Fibroblast of pulmonary artery (primary cell): ENCODE measurements at regions not wholly inside any gene's neighbourhood (a gene's known extent, or its start where the extent isn't known, plus 50 kb on each side); places are given as distances from the start of the nearest gene placed in this dataset.
"Not testable (repeated sequence)": the region's sequence is repeated elsewhere in the genome, so short reads cannot be mapped to it uniquely, and the experiment has no call there.

Experiments
- DNase-seq: peaks from one replicate; pipeline ENCODE4 v3.0.0-alpha.2; 2010; ENCODE audit warnings: low read depth
- H3K4me3 ChIP-seq: replicated peaks from 2 replicates; pipeline ENCODE4 v1.5.1; 2011; ENCODE audit warnings: low read depth, mild to moderate bottlenecking, control low read depth, low read length, moderate library complexity
- TF ChIP-seq, protein P1 (sequence below): IDR thresholded peaks from 2 replicates; pipeline ENCODE4 v1.5.1; 2011; ENCODE audit warnings: mild to moderate bottlenecking, control low read depth, low read length, inconsistent platforms; ENCODE audit errors: missing control alignments

DNA sequence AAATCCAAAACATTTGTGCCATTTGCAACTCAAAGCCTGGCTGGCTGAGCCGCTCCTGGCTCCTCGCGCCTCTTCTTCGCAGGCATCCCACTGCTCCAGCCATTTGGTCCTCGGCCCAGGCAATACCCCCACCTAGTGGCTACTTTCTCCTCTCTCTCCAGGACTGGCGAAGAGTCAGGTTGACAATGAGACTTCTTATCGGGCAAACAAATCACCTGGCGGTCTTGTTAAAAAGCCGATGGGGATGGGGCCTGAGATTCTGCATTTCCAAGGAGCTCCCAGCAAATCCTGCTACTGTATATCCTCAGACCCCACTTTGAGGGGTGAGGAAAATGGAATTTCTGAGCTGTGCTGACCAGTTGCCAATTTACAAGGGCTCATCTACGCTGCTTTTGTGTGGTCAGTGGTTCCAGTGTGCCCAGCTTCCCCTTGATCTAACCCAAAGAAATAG, 89.0 kb downstream of the ISX start:
- no peak overlapping the region for H3K4me3 ChIP-seq
- TF ChIP-seq, protein P1, sequence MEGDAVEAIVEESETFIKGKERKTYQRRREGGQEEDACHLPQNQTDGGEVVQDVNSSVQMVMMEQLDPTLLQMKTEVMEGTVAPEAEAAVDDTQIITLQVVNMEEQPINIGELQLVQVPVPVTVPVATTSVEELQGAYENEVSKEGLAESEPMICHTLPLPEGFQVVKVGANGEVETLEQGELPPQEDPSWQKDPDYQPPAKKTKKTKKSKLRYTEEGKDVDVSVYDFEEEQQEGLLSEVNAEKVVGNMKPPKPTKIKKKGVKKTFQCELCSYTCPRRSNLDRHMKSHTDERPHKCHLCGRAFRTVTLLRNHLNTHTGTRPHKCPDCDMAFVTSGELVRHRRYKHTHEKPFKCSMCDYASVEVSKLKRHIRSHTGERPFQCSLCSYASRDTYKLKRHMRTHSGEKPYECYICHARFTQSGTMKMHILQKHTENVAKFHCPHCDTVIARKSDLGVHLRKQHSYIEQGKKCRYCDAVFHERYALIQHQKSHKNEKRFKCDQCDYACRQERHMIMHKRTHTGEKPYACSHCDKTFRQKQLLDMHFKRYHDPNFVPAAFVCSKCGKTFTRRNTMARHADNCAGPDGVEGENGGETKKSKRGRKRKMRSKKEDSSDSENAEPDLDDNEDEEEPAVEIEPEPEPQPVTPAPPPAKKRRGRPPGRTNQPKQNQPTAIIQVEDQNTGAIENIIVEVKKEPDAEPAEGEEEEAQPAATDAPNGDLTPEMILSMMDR = peak; percentile 88
- DNase-seq = peak; percentile 53

DNA sequence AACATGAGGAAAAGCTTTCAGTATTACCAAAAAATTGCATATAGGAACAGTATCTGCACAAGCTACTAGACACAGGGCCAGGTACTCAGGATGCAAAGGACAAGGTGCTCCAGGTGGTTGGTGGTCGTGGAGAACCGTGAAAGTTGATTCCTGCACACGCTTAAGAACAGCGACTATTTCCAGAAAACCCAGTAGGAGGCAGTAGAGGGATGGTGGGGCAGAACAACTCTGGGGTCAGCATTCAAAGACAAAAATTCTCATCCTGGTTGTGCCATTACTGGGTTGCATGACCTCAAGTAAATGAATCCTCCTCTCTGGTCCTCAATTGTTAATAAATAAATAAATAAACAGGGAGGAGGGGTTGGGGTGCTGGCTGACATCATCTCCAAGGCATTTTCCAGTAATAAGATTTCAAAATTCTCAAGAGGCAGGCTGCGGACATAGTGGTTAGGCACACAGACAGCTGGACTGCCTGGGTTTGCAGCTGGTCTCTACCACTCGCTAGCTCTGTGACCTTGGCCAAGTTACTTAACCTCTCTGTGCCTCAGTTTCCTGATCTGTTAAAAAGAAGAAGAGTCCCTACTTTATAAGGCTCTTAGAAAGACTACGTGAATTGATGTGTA, 89.6 kb downstream of the ISX start:
- TF ChIP-seq, protein P1 = no peak
- no peak overlapping the region for H3K4me3 ChIP-seq
- DNase-seq = no peak

DNA sequence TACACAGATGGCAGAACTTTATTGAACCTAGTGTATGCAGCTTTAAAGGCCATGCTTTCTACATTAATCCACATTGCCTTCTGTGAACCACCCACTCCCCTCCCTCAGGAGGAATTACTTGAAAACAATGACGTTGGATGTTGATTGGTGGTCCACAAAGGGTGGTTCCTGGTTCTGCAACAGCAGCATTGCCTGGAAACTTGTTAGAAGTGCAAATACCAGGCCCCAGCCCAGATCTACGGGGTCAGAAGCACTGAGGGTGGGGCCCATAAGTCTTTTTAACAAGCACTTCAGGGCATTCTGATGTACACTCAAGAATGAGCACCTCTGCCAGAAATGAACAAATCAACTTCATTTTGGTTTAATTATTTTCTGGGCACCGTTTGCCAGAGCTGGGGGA, 91.0 kb downstream of the ISX start:
- DNase-seq = no peak
- TF ChIP-seq, protein P1 = no peak
- no peak overlapping the region for H3K4me3 ChIP-seq

DNA sequence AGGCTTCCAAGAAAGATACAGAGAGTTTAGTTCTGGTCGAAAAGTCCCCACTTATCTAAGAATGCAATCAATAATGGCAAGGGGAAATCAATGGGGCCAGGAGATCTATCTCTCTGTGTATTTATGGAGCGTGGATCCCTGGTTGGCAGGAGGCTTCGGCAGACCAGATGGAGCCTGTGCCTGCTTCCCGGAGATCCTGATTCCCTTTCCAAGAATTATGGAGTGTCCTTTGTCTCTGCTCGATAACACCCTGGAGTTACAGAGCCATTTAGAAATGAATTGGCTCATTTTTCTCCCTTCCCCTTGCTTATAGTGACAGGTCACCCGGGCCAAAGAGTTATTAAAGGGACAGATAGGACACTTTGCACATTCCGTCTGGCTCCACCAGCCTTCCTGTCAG, 92.4 kb downstream of the ISX start:
- H3K4me3 ChIP-seq = no peak overlapping the region
- DNase-seq = no peak
- TF ChIP-seq, protein P1 = no peak

DNA sequence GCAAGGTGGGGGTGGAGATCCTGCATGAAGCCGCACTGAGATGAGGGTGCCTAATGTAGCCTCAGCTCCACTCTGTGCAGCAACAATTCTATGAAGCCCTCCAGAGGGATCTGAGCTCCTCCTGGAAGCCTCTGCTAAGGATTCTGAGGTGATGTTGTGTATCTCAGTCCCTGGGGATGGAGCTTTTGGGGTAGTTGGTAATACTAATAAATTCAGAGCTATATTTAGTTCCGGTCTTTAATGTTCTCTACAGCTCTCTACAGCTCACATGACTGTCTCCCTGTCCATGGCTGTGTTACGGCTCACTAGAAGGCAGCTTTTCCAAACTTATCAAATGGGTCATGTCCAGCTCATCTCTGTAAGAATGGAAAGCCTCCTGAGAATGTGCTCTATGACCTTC, 93.4 kb downstream of the ISX start:
- DNase-seq = no peak
- TF ChIP-seq, protein P1 = no peak
- H3K4me3 ChIP-seq = no peak overlapping the region

DNA sequence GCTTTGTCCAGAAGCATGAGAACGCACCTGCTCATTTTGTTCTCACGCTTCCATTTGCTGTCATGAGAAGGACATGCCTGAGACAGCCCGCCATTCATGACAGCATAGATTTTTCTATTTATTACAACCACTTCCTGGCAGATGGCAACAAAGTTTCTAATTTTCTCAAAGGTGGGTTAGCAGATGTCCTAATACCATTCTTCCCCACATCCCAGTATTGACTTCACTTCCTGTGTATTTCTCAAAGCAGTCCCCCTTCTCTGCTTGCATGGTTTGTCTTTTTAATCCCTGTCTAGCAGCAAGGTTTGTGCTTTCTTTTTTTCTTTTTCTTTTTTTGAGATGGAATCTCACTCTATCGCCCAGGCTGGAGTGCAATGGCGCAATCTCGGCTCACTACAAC, 94.3 kb downstream of the ISX start:
- TF ChIP-seq, protein P1 = no peak
- DNase-seq = no peak
- no peak overlapping the region for H3K4me3 ChIP-seq

DNA sequence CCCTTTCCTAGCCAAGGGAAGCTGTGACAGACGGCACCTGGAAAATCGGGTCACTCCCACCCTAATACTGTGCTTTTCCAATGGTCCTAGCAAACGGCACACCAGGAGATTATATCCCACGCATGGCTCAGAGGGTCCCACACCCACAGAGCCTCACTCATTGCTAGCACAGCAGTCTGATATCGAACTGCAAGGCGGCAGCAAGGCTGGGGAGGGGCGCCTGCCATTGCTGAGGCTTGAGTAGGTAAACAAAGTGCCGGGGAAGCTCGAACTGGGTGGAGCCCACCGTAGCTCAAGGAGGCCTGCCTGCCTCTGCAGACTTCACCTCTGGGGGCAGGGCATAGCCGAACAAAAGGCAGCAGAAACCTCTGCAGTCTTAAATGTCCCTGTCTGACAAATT, 91.4 kb upstream of the HMGXB4 start:
- not testable (repeated sequence) for H3K4me3 ChIP-seq, DNase-seq
